Ovary (tissue), 7 donors: ENCODE measurements at regions not wholly inside any gene's neighbourhood (a gene's known extent, or its start where the extent isn't known, plus 50 kb on each side); places are given as distances from the start of the nearest gene placed in this dataset.

Experiments used
- DNase-seq, 5 donors: peaks; one replicate each; pipeline ENCODE4 v3.0.0-alpha.2; 2019 to 2020
- H3K27ac ChIP-seq, 2 donors: fragments of 200-600 bp; one replicate each; pipeline versions ENCODE4 v1.5.1 to v1.8.0; 2019 to 2022
- H3K27me3 ChIP-seq: fragments of 200-600 bp; one replicate; pipeline ENCODE4 v1.8.0; 2022
- H3K36me3 ChIP-seq: fragments of 200-600 bp; sonication (generic); one replicate; pipeline ENCODE4 v1.5.1; 2019
- H3K4me1 ChIP-seq: one replicate; pipeline ENCODE4 v1.8.1; 2013; ENCODE audit warnings: mild to moderate bottlenecking, moderate library complexity; ENCODE audit not compliant: insufficient read depth
- H3K4me3 ChIP-seq: fragments of 200-600 bp; sonication (generic); one replicate; pipeline ENCODE4 v1.5.1; 2017
- H3K9me3 ChIP-seq, 2 donors: fragments of 200-600 bp in 1 of 2; sonication (generic) in 1 of 2; one replicate each; pipeline versions ENCODE4 v1.5.1 to v1.8.1; 2013 to 2019; ENCODE audit warnings: mild to moderate bottlenecking in 1 of 2, moderate library complexity in 1 of 2
- EP300 ChIP-seq: sonication (generic); formaldehyde crosslinking; IDR thresholded peaks from one replicate; pipeline ENCODE4 v1.6.1; 2017; ENCODE audit warnings: antibody characterized with exemption
- POLR2A ChIP-seq: fragments of 450-650 bp; IDR thresholded peaks from one replicate; pipeline ENCODE4 v1.6.1; 2017; ENCODE audit warnings: antibody characterized with exemption, mild to moderate bottlenecking, moderate library complexity
- WGBS, 3 donors: extraction: QIAGEN DNeasy Blood & Tissue Kit in 1 of 3; methylation state at CpG; one replicate each; pipeline versions ENCODE4 v1.1.5 to v1.1.7; 2013 to 2017; 5-methylcytosine and 5-hydroxymethylcytosine counted together
- intact Hi-C, 4 donors: fragments of 100-400 bp; cut with DNase I; formaldehyde crosslinking; loops; one replicate each; pipeline versions ENCODE4 v1.11.0 to v1.15.1; 2022 to 2023
- TF ChIP-seq, protein P1 (sequence below), 3 donors: fragments of 450-650 bp in 2 of 3; fragments of 200-600 bp in 1 of 3; IDR thresholded peaks; one replicate each; pipeline versions ENCODE4 v1.5.1 to v1.8.0; 2016 to 2022; ENCODE audit warnings: antibody characterized with exemption in 3 of 3, mild to moderate bottlenecking in 1 of 3
- donor health status: DM: no; HTN: no; CAD: no; lungs with moderate emphysema.
- donor health status: DM: no; HTN: no; CAD: no.
- donor health status: Bipolar disorder and iron deficiency.
- donor health status: DM: no; HTN: no; CAD: no.
- donor health status: DM: yes; HTN: yes; CAD: no.

DNA sequence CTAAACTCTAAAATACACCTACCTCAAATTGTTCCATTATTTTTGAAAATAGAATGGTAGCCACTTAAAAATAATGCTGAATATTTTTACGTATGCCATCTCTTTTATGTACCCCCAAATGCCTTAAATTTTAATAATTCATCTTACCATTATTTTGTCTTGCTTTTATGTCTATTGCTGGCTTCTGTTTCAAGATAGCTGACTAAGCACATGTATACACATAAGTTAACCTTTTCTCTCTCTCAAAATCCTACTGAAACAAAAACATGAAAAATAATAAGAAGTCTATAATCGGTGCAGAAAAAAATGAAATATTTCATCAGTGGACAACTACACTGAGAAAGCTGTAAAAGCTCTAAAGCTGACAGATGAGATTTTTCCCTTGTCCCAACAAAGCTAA lies 652.0 kb upstream of the ZNF608 start:
- H3K4me3 ChIP-seq: no peak overlapping the region
- DNase-seq: no peak
- no peaks in the 10 kb centered on the region for H3K36me3 ChIP-seq
- no peak overlapping the region for H3K27ac ChIP-seq
- WGBS, 3 donors: 69 to 78% (median 74%) methylated on average over 2 of the region's 2 CpGs
- TF ChIP-seq, protein P1, sequence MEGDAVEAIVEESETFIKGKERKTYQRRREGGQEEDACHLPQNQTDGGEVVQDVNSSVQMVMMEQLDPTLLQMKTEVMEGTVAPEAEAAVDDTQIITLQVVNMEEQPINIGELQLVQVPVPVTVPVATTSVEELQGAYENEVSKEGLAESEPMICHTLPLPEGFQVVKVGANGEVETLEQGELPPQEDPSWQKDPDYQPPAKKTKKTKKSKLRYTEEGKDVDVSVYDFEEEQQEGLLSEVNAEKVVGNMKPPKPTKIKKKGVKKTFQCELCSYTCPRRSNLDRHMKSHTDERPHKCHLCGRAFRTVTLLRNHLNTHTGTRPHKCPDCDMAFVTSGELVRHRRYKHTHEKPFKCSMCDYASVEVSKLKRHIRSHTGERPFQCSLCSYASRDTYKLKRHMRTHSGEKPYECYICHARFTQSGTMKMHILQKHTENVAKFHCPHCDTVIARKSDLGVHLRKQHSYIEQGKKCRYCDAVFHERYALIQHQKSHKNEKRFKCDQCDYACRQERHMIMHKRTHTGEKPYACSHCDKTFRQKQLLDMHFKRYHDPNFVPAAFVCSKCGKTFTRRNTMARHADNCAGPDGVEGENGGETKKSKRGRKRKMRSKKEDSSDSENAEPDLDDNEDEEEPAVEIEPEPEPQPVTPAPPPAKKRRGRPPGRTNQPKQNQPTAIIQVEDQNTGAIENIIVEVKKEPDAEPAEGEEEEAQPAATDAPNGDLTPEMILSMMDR (IDR thresholded peaks at IDR 0.05): no peak
- TF ChIP-seq EP300: no peak
- TF ChIP-seq POLR2A: no peak
- no peaks in the 10 kb centered on the region for H3K4me1 ChIP-seq
- no peaks in the 10 kb centered on the region for H3K27me3 ChIP-seq
- H3K9me3 ChIP-seq: no peaks in the 10 kb centered on the region
- intact Hi-C loops: no loop called here

DNA sequence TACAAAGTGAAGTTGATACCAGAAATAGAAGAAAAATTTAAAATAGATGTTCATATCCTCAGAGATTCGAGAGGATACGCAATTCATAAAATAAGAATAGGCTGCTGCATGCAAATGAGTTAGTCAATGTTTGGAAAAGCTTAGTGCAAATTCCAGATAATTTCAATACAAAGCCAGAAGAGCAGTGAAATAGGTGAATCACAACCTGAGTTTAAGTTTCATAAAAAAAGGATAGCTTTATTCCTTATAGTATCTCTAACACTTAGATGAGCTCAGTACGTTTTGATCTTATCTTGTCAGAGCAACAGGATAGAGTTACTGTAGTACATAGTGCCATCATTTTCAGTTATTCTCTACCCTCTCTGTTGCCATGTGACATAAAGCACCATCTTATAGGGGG lies 653.4 kb upstream of the ZNF608 start:
- Histone ChIP-seq H3K4me3 (no peak overlapping the region), H3K9me3 (no peaks in the 10 kb centered on the region), H3K4me1 (no peaks in the 10 kb centered on the region), H3K36me3 (no peaks in the 10 kb centered on the region), H3K27me3 (no peaks in the 10 kb centered on the region), H3K27ac (no peak overlapping the region)
- DNase-seq: no peak
- WGBS, 3 donors: 95 to 97% (median 96%) methylated on average over 3 of the region's 3 CpGs
- intact Hi-C loops: no loop called here
- no peak for TF ChIP-seq POLR2A
- TF ChIP-seq EP300: no peak
- TF ChIP-seq, protein P1 (IDR thresholded peaks at IDR 0.05): no peak

DNA sequence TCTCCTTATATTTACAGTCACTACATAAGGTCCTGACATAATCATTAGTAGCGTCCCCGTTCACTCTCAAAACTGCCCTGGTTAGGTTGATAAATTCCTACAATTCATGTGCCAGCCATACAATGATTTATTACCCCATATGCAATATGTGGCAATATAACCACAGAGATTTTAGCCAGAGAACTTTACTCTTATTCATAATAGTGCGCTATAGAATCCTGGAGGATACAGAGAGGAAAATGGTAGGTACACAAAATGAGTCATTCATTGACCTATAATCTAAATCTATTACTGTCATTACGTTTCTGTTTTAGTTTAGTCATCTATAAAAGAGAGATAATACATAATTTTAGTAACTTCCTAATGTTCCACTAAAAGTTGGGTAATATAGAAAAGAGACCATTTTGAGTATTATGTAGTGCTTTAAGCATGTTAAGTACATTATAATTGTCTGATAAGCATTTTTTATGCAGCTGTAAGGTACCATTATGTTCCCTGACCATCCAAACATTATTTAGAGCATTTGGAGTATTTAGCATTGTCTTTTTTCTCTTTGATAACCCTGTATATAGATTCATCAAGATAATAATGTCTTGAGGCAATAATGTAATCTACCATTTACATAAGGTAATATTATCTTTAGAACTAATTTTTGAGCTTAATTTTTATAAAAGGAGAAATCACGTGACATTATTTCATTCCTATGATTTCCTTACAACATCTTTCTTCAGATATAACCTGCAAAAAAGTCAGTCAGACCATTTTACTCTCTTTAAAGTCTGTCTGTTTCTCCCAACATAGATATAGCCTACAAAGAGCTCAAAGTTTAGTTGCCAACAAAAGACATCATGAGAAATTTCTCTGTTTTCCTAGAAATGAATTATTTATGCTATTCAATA lies 655.5 kb upstream of the ZNF608 start:
- Histone ChIP-seq H3K4me3 (no peak overlapping the region), H3K27ac (no peak overlapping the region), H3K36me3 (no peaks in the 10 kb centered on the region), H3K27me3 (no peaks in the 10 kb centered on the region), H3K4me1 (no peaks in the 10 kb centered on the region), H3K9me3 (no peaks in the 10 kb centered on the region)
- TF ChIP-seq POLR2A: no peak
- TF ChIP-seq, protein P1 (IDR thresholded peaks at IDR 0.05): no peak
- TF ChIP-seq EP300: no peak
- intact Hi-C loops: no loop called here
- DNase-seq: no peak
- 79 to 92% (median 90%) methylated on average over 5 of the region's 5 CpGs for WGBS, 3 donors

DNA sequence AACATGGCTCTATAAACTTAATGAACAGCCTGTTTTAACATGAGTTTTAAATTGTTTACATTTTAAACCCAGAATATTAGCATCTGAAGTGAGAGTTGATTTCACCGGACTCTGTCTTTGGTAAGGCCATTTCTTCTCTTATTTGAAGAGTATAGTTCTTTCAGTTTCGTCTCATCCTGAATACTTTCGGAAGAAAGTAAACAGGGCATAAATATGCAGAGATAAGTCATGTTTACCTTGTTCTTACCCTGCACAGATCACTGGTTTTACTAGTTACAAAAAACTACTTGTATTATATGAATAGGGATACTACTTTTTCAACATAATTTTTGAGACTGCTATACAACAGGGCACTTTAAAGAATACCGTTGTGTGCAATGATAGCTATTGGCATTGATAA lies 656.3 kb upstream of the ZNF608 start:
- no peaks in the 10 kb centered on the region for H3K36me3 ChIP-seq
- 44 to 64% (median 59%) methylated on average over 4 of the region's 4 CpGs for WGBS, 3 donors
- intact Hi-C loops: no loop called here
- TF ChIP-seq, protein P1 (IDR thresholded peaks at IDR 0.05): no peak
- no peak for TF ChIP-seq POLR2A
- no peak for TF ChIP-seq EP300
- H3K4me3 ChIP-seq: no peak overlapping the region
- H3K27ac ChIP-seq: no peak overlapping the region
- H3K4me1 ChIP-seq: no peaks in the 10 kb centered on the region
- DNase-seq: no peak
- no peaks in the 10 kb centered on the region for H3K27me3 ChIP-seq
- H3K9me3 ChIP-seq: no peaks in the 10 kb centered on the region
